GM23338 (cell line): ENCODE measurements at regions not wholly inside any gene's neighbourhood (a gene's known extent, or its start where the extent isn't known, plus 50 kb on each side); places are given as distances from the start of the nearest gene placed in this dataset.

Experiments used
- ATAC-seq: fragments of 200-7000 bp; cut with Tn5 transposase; 3 replicates; pipeline ENCODE4 v1.9.1; 2020
- DNase-seq: peaks from one replicate; pipeline ENCODE4 v3.0.0-alpha.2; 2015; ENCODE audit warnings: low spot score
- H2AFZ ChIP-seq: fragments of 200-600 bp; sonication (generic); 2 replicates; pipeline ENCODE4 v1.8.0; 2016; ENCODE audit warnings: antibody characterized with exemption, mild to moderate bottlenecking, moderate library complexity
- H3F3A ChIP-seq: fragments of 200-600 bp; sonication (generic); replicated peaks from 2 replicates; pipeline ENCODE4 v1.8.0; 2017; ENCODE audit warnings: antibody characterized with exemption, mixed run types, low read depth
- H3K27ac ChIP-seq: fragments of 200-600 bp; sonication (generic); 2 replicates; pipeline ENCODE4 v1.6.1; 2016; ENCODE audit warnings: low read depth
- H3K27me3 ChIP-seq: fragments of 200-600 bp; sonication (generic); 2 replicates; pipeline ENCODE4 v1.8.0; 2016; ENCODE audit warnings: mild to moderate bottlenecking, mixed run types, moderate library complexity; ENCODE audit not compliant: insufficient read depth
- H3K36me3 ChIP-seq: fragments of 200-600 bp; sonication (generic); 2 replicates; pipeline ENCODE4 v1.8.0; 2016; ENCODE audit warnings: mild to moderate bottlenecking; ENCODE audit not compliant: insufficient read depth
- H3K4me1 ChIP-seq: fragments of 200-600 bp; sonication (generic); 2 replicates; pipeline ENCODE4 v1.8.0; 2016; ENCODE audit warnings: mild to moderate bottlenecking, moderate library complexity; ENCODE audit not compliant: insufficient read depth
- H3K4me2 ChIP-seq: fragments of 200-600 bp; sonication (generic); 2 replicates; pipeline ENCODE4 v1.7.1; 2017; ENCODE audit warnings: mixed run types
- H3K4me3 ChIP-seq: fragments of 200-600 bp; sonication (generic); 2 replicates; pipeline ENCODE4 v1.6.1; 2016; ENCODE audit warnings: mixed run types
- H3K79me2 ChIP-seq: fragments of 200-600 bp; sonication (generic); replicated peaks from 2 replicates; pipeline ENCODE4 v1.8.0; 2017; ENCODE audit warnings: mild to moderate bottlenecking; ENCODE audit not compliant: insufficient read depth
- H3K9me2 ChIP-seq: fragments of 200-600 bp; sonication (generic); 2 replicates; pipeline ENCODE4 v1.8.0; 2017; ENCODE audit not compliant: insufficient read depth
- H4K20me1 ChIP-seq: fragments of 200-600 bp; sonication (generic); replicated peaks from 2 replicates; pipeline ENCODE4 v1.8.0; 2017; ENCODE audit warnings: mild to moderate bottlenecking; ENCODE audit not compliant: insufficient read depth
- H3K27ac Mint-ChIP-seq: 2 replicates; pipeline ENCODE4 v1.8.0; 2020; ENCODE audit warnings: inconsistent platforms, mild to moderate bottlenecking, moderate library complexity, mixed read lengths
- H3K27me3 Mint-ChIP-seq: 3 replicates; pipeline ENCODE4 v1.8.0; 2022; ENCODE audit warnings: low read depth, mild to moderate bottlenecking, moderate library complexity, mixed read lengths, inconsistent platforms; ENCODE audit not compliant: insufficient read depth, poor library complexity
- H3K36me3 Mint-ChIP-seq: 3 replicates; pipeline ENCODE4 v1.8.0; 2021; ENCODE audit warnings: low read depth, mild to moderate bottlenecking, inconsistent platforms, moderate library complexity, mixed read lengths
- H3K4me1 Mint-ChIP-seq: 3 replicates; pipeline ENCODE4 v1.8.0; 2020; ENCODE audit warnings: mild to moderate bottlenecking, inconsistent platforms, mixed read lengths
- H3K4me3 Mint-ChIP-seq: 3 replicates; pipeline ENCODE4 v1.8.0; 2021; ENCODE audit warnings: moderate library complexity, mild to moderate bottlenecking, inconsistent platforms, mixed read lengths
- H3K9me3 Mint-ChIP-seq: 3 replicates; pipeline ENCODE4 v1.8.0; 2020; ENCODE audit warnings: moderate library complexity, mild to moderate bottlenecking, inconsistent platforms, mixed read lengths
- CREB1 ChIP-seq: fragments of 250-450 bp; sonication (Bioruptor Pico); IDR thresholded peaks from 2 replicates; pipeline ENCODE4 v1.5.0; 2020; ENCODE audit warnings: low read depth, mild to moderate bottlenecking, moderate library complexity
- CTCF ChIP-seq, 2 experiments: fragments of 200-600 bp in 1 of 2; sonication (generic) in 1 of 2; conservative IDR thresholded peaks; 2 replicates each; pipeline versions ENCODE4 v1.5.1 to v1.6.1; 2016 to 2017; ENCODE audit warnings: antibody characterized with exemption in 2 of 2, low read depth in 2 of 2, mild to moderate bottlenecking in 2 of 2, moderate library complexity in 1 of 2
- EZH2 ChIP-seq: fragments of 200-600 bp; sonication (generic); IDR thresholded peaks from one replicate; pipeline ENCODE4 v1.8.0; 2017; ENCODE audit warnings: antibody characterized with exemption, mild to moderate bottlenecking, low read depth; ENCODE audit not compliant: unreplicated experiment
- EZH2phosphoT487 ChIP-seq: fragments of 200-600 bp; sonication (generic); IDR thresholded peaks from one replicate; pipeline ENCODE4 v1.8.1; 2018; ENCODE audit warnings: antibody characterized with exemption; ENCODE audit not compliant: unreplicated experiment
- JUNB ChIP-seq: IDR thresholded peaks from one replicate; pipeline ENCODE4 v1.6.1; 2016; ENCODE audit warnings: antibody characterized with exemption; ENCODE audit not compliant: unreplicated experiment
- NANOG ChIP-seq: IDR thresholded peaks from 2 replicates; pipeline ENCODE4 v1.6.1; 2016; ENCODE audit warnings: antibody characterized with exemption, borderline replicate concordance
- POLR2AphosphoS5 ChIP-seq: IDR thresholded peaks from 2 replicates; pipeline ENCODE4 v1.6.1; 2016; ENCODE audit warnings: antibody characterized with exemption, low read depth
- REST ChIP-seq: IDR thresholded peaks from one replicate; pipeline ENCODE4 v1.6.1; 2018; ENCODE audit warnings: antibody characterized with exemption; ENCODE audit not compliant: unreplicated experiment
- STAT1 ChIP-seq: IDR thresholded peaks from one replicate; pipeline ENCODE4 v1.6.1; 2016; ENCODE audit warnings: antibody characterized with exemption; ENCODE audit not compliant: unreplicated experiment
- ZNF114 ChIP-seq: fragments of 250-450 bp; sonication (Bioruptor Pico); IDR thresholded peaks from 2 replicates; pipeline ENCODE4 v1.5.0; 2020; ENCODE audit warnings: mild to moderate bottlenecking, moderate library complexity
- ZNF331 ChIP-seq: fragments of 250-450 bp; sonication (Bioruptor Pico); IDR thresholded peaks from 2 replicates; pipeline ENCODE4 v1.5.0; 2020; ENCODE audit warnings: low read depth, mild to moderate bottlenecking, moderate library complexity
- TF ChIP-seq, protein P1 (sequence below): fragments of 250-450 bp; sonication (Bioruptor Pico); IDR thresholded peaks from 2 replicates; pipeline ENCODE4 v1.5.0; 2020; ENCODE audit warnings: mild to moderate bottlenecking, moderate library complexity
- TF ChIP-seq, protein P2 (sequence below): IDR thresholded peaks from 2 replicates; pipeline ENCODE4 v1.6.1; 2016; ENCODE audit warnings: antibody characterized with exemption

- Histone ChIP-seq H3K9me2 (no peaks in the 10 kb centered on the region), H3K4me3 (no peak overlapping the region), H4K20me1 (no peaks in the 10 kb centered on the region), H3K36me3 (no peaks in the 10 kb centered on the region), H3K27ac (no peak overlapping the region), H3K4me2 (no peak overlapping the region), H3K27me3 (no peaks in the 10 kb centered on the region), H3K4me1 (no peaks in the 10 kb centered on the region), H3K79me2 (no peaks in the 10 kb centered on the region), H3F3A (no peaks in the 10 kb centered on the region), H2AFZ (no peak overlapping the region)
- Mint-ChIP-seq H3K4me3 (no peak overlapping the region), H3K36me3 (no peaks in the 10 kb centered on the region), H3K27me3 (peaks cover 2% of the 10 kb centered on the region), H3K4me1 (peaks cover 3% of the 10 kb centered on the region), H3K27ac (no peak overlapping the region), H3K9me3 (no peaks in the 10 kb centered on the region)
- TF ChIP-seq REST (no peak), NANOG (no peak), ZNF114 (CRISPR knock-in tag) (no peak), CTCF (conservative IDR thresholded peaks at IDR 0.05; ENCODE audit: low read depth in 2 of 2) (no peak), EZH2phosphoT487 (no peak), JUNB (no peak), EZH2 (no peak), POLR2AphosphoS5 (no peak), ZNF331 (CRISPR knock-in tag) (no peak), CREB1 (CRISPR knock-in tag) (no peak), STAT1 (no peak)
- TF ChIP-seq, protein P1, sequence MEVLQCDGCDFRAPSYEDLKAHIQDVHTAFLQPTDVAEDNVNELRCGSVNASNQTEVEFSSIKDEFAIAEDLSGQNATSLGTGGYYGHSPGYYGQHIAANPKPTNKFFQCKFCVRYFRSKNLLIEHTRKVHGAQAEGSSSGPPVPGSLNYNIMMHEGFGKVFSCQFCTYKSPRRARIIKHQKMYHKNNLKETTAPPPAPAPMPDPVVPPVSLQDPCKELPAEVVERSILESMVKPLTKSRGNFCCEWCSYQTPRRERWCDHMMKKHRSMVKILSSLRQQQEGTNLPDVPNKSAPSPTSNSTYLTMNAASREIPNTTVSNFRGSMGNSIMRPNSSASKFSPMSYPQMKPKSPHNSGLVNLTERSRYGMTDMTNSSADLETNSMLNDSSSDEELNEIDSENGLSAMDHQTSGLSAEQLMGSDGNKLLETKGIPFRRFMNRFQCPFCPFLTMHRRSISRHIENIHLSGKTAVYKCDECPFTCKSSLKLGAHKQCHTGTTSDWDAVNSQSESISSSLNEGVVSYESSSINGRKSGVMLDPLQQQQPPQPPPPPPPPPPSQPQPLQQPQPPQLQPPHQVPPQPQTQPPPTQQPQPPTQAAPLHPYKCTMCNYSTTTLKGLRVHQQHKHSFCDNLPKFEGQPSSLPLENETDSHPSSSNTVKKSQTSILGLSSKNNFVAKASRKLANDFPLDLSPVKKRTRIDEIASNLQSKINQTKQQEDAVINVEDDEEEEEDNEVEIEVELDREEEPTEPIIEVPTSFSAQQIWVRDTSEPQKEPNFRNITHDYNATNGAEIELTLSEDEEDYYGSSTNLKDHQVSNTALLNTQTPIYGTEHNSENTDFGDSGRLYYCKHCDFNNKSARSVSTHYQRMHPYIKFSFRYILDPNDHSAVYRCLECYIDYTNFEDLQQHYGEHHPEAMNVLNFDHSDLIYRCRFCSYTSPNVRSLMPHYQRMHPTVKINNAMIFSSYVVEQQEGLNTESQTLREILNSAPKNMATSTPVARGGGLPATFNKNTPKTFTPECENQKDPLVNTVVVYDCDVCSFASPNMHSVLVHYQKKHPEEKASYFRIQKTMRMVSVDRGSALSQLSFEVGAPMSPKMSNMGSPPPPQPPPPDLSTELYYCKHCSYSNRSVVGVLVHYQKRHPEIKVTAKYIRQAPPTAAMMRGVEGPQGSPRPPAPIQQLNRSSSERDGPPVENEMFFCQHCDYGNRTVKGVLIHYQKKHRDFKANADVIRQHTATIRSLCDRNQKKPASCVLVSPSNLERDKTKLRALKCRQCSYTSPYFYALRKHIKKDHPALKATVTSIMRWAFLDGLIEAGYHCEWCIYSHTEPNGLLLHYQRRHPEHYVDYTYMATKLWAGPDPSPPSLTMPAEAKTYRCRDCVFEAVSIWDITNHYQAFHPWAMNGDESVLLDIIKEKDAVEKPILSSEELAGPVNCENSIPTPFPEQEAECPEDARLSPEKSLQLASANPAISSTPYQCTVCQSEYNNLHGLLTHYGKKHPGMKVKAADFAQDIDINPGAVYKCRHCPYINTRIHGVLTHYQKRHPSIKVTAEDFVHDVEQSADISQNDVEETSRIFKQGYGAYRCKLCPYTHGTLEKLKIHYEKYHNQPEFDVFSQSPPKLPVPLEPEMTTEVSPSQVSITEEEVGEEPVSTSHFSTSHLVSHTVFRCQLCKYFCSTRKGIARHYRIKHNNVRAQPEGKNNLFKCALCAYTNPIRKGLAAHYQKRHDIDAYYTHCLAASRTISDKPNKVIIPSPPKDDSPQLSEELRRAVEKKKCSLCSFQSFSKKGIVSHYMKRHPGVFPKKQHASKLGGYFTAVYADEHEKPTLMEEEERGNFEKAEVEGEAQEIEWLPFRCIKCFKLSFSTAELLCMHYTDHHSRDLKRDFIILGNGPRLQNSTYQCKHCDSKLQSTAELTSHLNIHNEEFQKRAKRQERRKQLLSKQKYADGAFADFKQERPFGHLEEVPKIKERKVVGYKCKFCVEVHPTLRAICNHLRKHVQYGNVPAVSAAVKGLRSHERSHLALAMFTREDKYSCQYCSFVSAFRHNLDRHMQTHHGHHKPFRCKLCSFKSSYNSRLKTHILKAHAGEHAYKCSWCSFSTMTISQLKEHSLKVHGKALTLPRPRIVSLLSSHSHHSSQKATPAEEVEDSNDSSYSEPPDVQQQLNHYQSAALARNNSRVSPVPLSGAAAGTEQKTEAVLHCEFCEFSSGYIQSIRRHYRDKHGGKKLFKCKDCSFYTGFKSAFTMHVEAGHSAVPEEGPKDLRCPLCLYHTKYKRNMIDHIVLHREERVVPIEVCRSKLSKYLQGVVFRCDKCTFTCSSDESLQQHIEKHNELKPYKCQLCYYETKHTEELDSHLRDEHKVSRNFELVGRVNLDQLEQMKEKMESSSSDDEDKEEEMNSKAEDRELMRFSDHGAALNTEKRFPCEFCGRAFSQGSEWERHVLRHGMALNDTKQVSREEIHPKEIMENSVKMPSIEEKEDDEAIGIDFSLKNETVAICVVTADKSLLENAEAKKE (CRISPR knock-in tag) = no peak
- TF ChIP-seq, protein P2, sequence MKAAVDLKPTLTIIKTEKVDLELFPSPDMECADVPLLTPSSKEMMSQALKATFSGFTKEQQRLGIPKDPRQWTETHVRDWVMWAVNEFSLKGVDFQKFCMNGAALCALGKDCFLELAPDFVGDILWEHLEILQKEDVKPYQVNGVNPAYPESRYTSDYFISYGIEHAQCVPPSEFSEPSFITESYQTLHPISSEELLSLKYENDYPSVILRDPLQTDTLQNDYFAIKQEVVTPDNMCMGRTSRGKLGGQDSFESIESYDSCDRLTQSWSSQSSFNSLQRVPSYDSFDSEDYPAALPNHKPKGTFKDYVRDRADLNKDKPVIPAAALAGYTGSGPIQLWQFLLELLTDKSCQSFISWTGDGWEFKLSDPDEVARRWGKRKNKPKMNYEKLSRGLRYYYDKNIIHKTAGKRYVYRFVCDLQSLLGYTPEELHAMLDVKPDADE = no peak
- DNase-seq (no peak), ATAC-seq (no peak)
Observed at GRCh38 chr11:90344546-90344945, 121.7 kb upstream of the CHORDC1 start.
